GM21717 (cell line): ENCODE measurements at regions not wholly inside any gene's neighbourhood (a gene's known extent, or its start where the extent isn't known, plus 50 kb on each side); places are given as distances from the start of the nearest gene placed in this dataset.

ENCODE experiments used
- ATAC-seq: cut with Tn5 transposase; IDR thresholded peaks from one replicate; pipeline ENCODE4 v1.9.1; 2021; ENCODE audit warnings: mild to moderate bottlenecking, moderate library complexity; ENCODE audit not compliant: unreplicated experiment

- ATAC-seq, result no peak
Measured at GRCh38 chr20:24761220-24762065, 187.6 kb upstream of the CST7 start.

- no peak for ATAC-seq
Measured at GRCh38 chr20:24762371-24762770, 186.7 kb upstream of the CST7 start.

DNA sequence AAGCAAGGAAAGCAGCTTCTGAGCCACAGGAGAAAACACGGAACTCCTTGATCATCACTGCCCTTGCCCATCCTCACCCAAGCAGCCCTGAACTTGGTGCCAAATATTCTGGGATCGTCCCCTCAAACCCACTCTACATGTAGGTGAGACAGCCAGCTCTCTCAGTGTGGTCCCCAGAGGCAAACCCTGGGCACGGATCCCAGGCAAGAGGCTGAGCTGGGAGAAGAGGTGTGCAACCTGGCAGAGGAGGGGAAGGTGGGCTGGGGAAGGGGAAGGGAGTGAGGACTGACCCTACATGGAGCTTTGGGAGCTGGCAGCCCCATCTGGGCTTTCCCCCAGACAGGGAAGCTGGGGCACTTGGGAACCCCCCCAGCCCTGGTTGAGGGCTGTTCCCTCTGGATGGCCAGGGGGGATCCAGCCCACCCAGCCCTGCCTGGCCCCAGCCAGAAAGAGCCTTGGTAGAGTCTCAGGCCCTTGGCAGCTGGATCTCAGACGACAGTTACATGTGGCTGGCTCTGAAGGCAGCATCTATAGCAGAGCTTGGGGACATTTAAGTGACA, 186.2 kb upstream of the CST7 start:
- ATAC-seq, result no peak

GRCh38 chr20:24763386-24764026, 185.6 kb upstream of the CST7 start:
- ATAC-seq, result no peak

DNA sequence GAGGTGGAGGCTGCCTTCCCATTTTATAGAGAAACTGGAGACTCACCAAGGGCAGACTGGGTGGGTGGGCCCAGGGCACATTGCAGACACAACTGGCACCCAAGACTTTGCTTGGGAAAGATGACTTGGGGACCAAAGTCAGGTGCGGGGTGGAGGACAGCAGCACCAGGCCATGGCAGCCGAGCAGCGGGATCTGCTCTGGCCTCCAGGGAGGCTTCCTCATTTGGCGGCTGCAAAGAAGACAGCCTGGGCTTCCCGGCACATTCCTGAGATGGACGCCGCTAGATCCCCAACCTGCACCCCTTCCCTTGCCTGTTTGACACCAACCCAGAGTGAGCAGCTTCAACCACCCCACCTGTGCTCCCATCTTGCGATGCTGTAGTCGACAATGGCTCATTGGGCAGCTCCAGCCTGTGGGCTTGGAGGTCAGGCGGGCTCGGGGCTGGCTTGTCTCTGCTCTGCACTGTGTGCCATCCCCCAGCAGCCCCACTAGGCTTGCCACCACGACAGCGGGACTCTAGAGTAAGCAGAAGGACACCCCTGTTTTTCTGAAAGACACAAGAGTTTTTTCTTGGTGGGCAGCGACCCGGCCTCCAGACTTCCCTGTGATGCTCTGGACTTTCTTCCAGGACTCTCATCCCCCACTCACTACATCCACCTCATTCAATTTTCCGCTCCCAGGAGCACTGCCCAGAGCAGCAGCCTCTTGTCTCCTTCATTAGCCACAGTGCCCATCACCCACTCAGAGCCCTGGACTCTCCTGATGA, 184.9 kb upstream of the CST7 start:
- ATAC-seq, result no peak

DNA sequence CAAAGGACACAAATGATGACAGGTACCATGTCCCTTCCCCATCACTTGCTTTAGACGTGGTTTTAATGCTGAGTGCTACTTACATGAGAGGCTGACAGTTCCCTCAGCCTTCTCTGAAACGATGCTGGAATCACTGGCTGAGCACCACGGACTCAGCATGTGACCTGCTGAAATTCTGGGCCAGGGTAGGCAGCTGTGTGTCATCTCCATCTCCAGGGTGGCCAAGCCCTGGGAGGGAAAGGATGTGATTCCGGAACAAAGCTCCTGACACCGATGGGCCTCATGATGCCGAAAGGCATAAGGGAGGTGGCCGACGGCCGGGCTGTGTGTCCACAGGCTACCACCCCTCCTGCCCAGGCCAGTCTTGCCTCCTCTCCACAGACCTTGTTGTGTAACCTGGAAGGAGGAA, 184.3 kb upstream of the CST7 start:
- ATAC-seq, result no peak

DNA sequence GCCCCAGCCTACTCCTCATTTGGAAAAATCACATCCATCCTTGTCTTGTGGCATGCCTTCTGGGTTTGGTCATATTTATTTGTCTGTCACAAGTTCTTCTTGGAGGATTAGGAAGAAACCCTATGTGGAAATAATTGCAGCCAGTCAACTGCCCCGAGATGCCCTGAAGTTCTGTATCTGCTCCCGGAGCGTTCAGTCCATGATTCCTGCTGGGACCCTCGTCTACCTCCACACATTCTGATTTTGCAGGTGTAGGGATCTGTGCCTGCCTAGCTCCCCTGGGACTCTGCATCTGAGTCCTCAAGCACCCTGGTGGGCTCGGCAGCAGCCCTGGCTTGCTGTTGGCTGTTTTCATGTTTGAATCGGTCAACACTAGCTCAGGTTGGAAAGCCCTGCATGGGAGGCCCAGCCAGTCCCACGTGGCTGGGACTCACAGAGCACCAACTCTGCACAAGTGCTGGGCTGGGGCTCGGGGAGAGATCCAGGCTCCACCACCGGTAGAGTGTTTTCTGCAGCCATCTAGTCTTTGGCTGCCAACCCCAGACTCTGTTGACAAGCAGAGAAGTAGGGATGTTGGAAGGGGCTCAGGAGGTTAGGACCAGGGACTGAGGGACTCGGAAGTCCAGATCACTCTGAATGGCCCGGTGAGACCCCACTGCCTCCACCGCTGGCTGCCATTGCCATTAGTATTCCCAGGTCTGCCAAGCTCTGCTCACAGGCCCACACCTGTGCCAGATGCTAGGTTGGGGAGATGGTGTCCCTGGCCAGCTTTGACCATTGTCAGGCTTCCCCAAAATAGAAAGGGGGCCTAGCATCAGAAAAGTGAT, 183.5 kb upstream of the CST7 start:
- no peak for ATAC-seq

GRCh38 chr20:24766143-24766527, 182.9 kb upstream of the CST7 start:
- ATAC-seq, result no peak

- ATAC-seq, result no peak
Measured at GRCh38 chr20:24766826-24767622, 182.0 kb upstream of the CST7 start.

DNA sequence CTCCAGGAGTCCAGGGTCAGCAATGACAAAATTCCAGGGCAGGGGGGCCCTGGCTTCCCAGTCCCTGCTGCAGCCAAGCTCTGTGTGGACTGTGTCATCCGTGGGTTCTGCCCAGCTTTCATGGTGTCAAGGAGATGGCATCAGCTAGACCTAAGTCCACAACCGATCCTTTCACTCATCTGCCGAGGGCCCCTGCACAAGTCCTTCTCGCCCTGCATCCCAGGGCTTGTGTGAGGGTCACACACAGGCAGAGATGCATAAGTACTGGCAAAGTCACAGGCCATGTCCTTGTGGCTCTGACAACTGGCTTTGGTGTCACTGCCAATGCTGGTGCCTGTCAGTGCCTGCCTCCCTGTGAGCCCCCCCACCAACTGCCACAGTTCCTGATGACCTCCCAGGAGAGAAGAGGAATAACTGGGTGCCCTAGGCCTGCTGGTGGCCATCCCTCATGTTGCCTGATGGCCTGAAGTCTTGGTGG, 181.4 kb upstream of the CST7 start:
- no peak for ATAC-seq

GRCh38 chr20:24768201-24768636, 180.8 kb upstream of the CST7 start:
- ATAC-seq, result no peak

GRCh38 chr20:24768713-24769601, 180.1 kb upstream of the CST7 start:
- ATAC-seq, result no peak

DNA sequence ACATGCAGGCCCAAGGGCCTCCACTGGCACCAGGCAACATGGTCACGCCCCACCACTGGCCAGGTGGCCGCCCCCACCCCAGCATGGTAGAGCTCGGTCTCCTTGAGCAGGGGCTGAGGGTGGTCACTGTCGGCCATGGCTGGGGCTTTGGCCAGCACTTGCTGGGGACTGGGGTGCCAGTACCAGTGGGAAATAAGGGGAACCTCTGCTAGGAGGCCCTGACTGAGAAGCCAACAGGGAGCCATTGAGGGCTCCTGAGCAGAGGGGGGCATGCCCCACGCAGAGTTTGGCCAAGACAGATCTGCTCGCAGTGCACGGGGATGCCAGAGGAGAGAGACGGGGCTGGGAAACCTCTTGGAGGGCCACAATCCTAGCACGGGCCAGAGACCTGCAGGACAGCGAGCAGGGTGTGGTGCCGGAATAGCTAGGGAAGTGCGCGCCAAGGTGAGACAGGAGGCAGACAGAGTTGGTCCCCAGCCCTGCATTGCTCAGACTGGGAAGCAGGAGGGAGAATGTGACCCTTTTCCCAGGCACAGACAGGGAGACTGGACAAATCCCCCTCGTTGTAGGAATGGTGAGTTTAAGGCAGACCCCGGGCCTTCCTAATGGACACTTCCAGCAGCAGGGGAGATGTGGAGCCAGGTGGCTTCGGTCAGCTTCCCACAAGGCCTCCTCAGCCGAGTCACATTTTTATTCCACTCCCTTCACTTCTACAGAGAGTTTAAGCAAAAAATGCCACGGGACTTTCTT, 179.0 kb upstream of the CST7 start:
- no peak for ATAC-seq

DNA sequence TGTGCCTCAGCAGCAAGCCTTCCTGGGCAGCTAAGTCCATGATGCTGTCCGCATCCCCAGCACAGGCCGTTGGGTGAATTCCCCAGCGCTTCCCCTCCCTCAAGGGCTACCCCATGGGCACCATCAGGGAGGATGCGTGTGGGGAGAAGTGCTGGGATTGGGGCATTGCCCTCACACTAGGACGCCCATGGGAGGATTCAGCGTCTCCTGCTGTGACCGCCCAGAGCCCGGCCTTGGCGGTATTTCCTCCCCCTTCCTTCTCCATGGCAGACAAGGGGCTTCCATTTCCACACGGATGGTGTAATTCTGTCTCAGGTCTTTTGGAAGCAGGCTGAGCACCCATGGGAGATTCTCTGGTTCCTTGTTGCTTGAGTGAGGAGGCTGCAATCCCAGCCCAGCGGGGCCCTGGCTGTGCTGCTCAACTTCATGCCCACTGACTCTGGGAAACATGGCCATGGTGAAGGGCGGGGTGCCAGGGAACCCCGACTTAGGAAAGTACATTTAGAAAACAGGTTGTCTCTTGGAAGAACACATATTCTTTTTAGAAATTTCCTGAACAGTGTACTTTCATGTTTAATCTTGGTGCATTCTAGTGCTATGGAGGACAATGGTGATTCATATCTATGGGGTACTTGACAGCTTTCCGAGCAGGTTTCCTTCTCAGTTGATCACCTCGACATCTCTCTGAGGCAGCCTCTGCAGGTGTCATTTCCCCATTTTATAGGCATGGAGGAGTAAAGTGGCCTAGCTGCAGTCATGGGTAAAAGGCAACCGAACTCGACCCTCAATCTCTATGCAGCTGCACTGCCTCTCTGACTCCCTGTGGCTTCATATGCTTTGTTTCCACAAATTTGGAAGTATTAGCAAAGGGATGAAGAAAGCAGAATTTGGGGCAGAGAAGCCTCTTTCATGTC, 178.2 kb upstream of the CST7 start:
- no peak for ATAC-seq

DNA sequence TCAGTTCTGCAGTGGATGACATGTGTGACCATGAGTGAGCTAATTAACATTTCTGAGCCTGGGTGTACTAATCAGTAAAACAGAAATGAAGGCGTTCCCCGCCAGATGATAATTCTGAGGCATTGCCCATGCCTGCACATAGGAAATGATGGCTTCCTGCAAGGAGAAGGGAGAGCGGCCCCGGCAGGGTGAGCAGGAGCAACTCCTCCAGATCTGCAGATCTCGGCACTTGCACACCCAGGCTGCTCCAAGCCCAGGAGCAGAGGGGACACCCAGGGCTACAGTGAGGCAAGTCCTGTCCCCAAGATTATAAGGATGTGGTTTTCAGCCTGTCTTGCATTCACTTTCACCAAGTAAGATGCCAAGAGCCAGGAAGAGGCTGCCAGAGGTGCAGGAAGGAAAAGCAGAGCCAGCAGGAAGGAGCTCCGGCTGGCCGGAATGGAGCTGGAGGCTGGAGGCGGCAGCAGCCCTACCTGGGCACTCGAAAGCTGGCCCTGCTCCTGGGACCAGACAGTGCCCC, 177.5 kb upstream of the CST7 start:
- no peak for ATAC-seq

GRCh38 chr20:24772667-24773066, 176.4 kb upstream of the CST7 start:
- ATAC-seq, result no peak

GRCh38 chr20:24773168-24773567, 175.9 kb upstream of the CST7 start:
- no peak for ATAC-seq
